Skeletal muscle cell (primary cell): ENCODE measurements at regions not wholly inside any gene's neighbourhood (a gene's known extent, or its start where the extent isn't known, plus 50 kb on each side); places are given as distances from the start of the nearest gene placed in this dataset.

Experiments
- DNase-seq: peaks from one replicate; pipeline ENCODE4 v3.0.0-alpha.2; 2010; ENCODE audit warnings: low read depth
- H3K4me3 ChIP-seq: 2 replicates; pipeline ENCODE4 v1.5.1; 2011; ENCODE audit warnings: low read depth, mild to moderate bottlenecking, control low read depth, low read length, moderate library complexity

GRCh38 chr11:120020981-120021380 is 116.9 kb downstream of the TRIM29 start:
- DNase-seq, result no peak
- H3K4me3 ChIP-seq, result no peak overlapping the region

- no peak overlapping the region for H3K4me3 ChIP-seq
- DNase-seq, result no peak
Measured at GRCh38 chr11:120020486-120020885, 117.4 kb downstream of the TRIM29 start.

GRCh38 chr11:120019191-120019590 is 118.7 kb downstream of the TRIM29 start:
- no peak overlapping the region for H3K4me3 ChIP-seq
- no peak for DNase-seq

GRCh38 chr11:120017582-120018150 is 120.2 kb downstream of the TRIM29 start:
- H3K4me3 ChIP-seq, result no peak overlapping the region
- no peak for DNase-seq

- DNase-seq, result no peak
- H3K4me3 ChIP-seq, result no peak overlapping the region
Measured at GRCh38 chr11:120013325-120014250, 124.3 kb downstream of the TRIM29 start.

GRCh38 chr11:120012245-120012644 is 125.7 kb downstream of the TRIM29 start:
- no peak for DNase-seq
- no peak overlapping the region for H3K4me3 ChIP-seq

- no peak overlapping the region for H3K4me3 ChIP-seq
- DNase-seq, result no peak
Measured at GRCh38 chr11:120011836-120012235, 126.1 kb downstream of the TRIM29 start.

GRCh38 chr11:120010775-120011174 is 127.1 kb downstream of the TRIM29 start:
- no peak for DNase-seq
- H3K4me3 ChIP-seq, result no peak overlapping the region

GRCh38 chr11:120009938-120010337 is 128.0 kb downstream of the TRIM29 start:
- no peak overlapping the region for H3K4me3 ChIP-seq
- no peak for DNase-seq

GRCh38 chr11:120007144-120007543 is 130.8 kb downstream of the TRIM29 start:
- DNase-seq, result no peak
- H3K4me3 ChIP-seq, result no peak overlapping the region

GRCh38 chr11:120004723-120005122 is 133.2 kb downstream of the TRIM29 start:
- no peak overlapping the region for H3K4me3 ChIP-seq
- no peak for DNase-seq

GRCh38 chr11:120001178-120002090 is 136.5 kb downstream of the TRIM29 start:
- no peak for DNase-seq

GRCh38 chr11:119999220-119999619 is 138.7 kb downstream of the TRIM29 start:
- H3K4me3 ChIP-seq, result no peak overlapping the region
- no peak for DNase-seq

More at GRCh38 chr11:120001178-120002090, 136.5 kb downstream of the TRIM29 start:
- H3K4me3 ChIP-seq, result no peak overlapping the region

GRCh38 chr11:119996556-119996955 is 141.4 kb downstream of the TRIM29 start:
- DNase-seq, result no peak
- H3K4me3 ChIP-seq, result no peak overlapping the region

- no peak for DNase-seq
- no peak overlapping the region for H3K4me3 ChIP-seq
Measured at GRCh38 chr11:119995730-119996491, 142.0 kb downstream of the TRIM29 start.

- H3K4me3 ChIP-seq, result no peak overlapping the region
- no peak for DNase-seq
Measured at GRCh38 chr11:119993722-119994121, 144.2 kb downstream of the TRIM29 start.

GRCh38 chr11:119992171-119993051 is 145.5 kb downstream of the TRIM29 start:
- no peak for DNase-seq
- no peak overlapping the region for H3K4me3 ChIP-seq

GRCh38 chr11:119991669-119992068 is 146.2 kb downstream of the TRIM29 start:
- no peak for DNase-seq

More at GRCh38 chr11:119991669-119992068, 146.2 kb downstream of the TRIM29 start:
- H3K4me3 ChIP-seq, result no peak overlapping the region
